Astrocyte (in vitro differentiated cells and primary cell): ENCODE measurements at regions not wholly inside any gene's neighbourhood (a gene's known extent, or its start where the extent isn't known, plus 50 kb on each side); places are given as distances from the start of the nearest gene placed in this dataset.

Experiments
- DNase-seq: peaks from one replicate; pipeline ENCODE4 v3.0.0-alpha.2; 2010; ENCODE audit warnings: low read depth
- FAIRE-seq: peaks from 2 replicates; lab custom pipeline; 2011; peaks lifted over from hg19 to GRCh38; lab: Jason Lieb, UNC
- H2AFZ ChIP-seq: 2 replicates; pipeline ENCODE4 v1.6.0; 2012; ENCODE audit warnings: low read depth, low read length, inconsistent platforms
- H3K27ac ChIP-seq: 2 replicates; pipeline ENCODE4 v1.5.1; 2011; ENCODE audit warnings: low read depth, low read length, inconsistent platforms
- H3K27me3 ChIP-seq: 2 replicates; pipeline ENCODE4 v1.6.0; 2011; ENCODE audit warnings: low read length, inconsistent platforms; ENCODE audit not compliant: insufficient read depth
- H3K36me3 ChIP-seq: 2 replicates; pipeline ENCODE4 v1.5.1; 2011; ENCODE audit warnings: low read length, inconsistent platforms; ENCODE audit not compliant: insufficient read depth
- H3K4me1 ChIP-seq: 2 replicates; pipeline ENCODE4 v1.5.1; 2011; ENCODE audit warnings: low read length, inconsistent platforms; ENCODE audit not compliant: insufficient read depth
- H3K4me2 ChIP-seq: 2 replicates; pipeline ENCODE4 v1.6.0; 2012; ENCODE audit warnings: low read length, inconsistent platforms
- H3K4me3 ChIP-seq: 2 replicates; pipeline ENCODE4 v1.5.1; 2011; ENCODE audit warnings: low read depth, mild to moderate bottlenecking, low read length, inconsistent platforms; ENCODE audit not compliant: insufficient read depth
- H3K79me2 ChIP-seq: 2 replicates; pipeline ENCODE4 v1.6.0; 2012; ENCODE audit warnings: mild to moderate bottlenecking, low read length, inconsistent platforms; ENCODE audit not compliant: insufficient read depth
- H3K9ac ChIP-seq: 2 replicates; pipeline ENCODE4 v1.6.0; 2012; ENCODE audit warnings: mild to moderate bottlenecking, low read length, inconsistent platforms
- H3K9me3 ChIP-seq: 2 replicates; pipeline ENCODE4 v1.5.1; 2012; ENCODE audit warnings: low read depth, mild to moderate bottlenecking, low read length, inconsistent platforms; ENCODE audit not compliant: insufficient read depth
- H4K20me1 ChIP-seq: 2 replicates; pipeline ENCODE4 v1.6.0; 2012; ENCODE audit warnings: low read length, inconsistent platforms; ENCODE audit not compliant: insufficient read depth
- H3K27ac Mint-ChIP-seq: one replicate; pipeline ENCODE4 v1.8.0; 2021; ENCODE audit warnings: mild to moderate bottlenecking, mixed read lengths; ENCODE audit not compliant: unreplicated experiment
- H3K27me3 Mint-ChIP-seq: one replicate; pipeline ENCODE4 v1.8.0; 2021; ENCODE audit warnings: low read depth, mixed read lengths; ENCODE audit not compliant: unreplicated experiment
- H3K36me3 Mint-ChIP-seq: one replicate; pipeline ENCODE4 v1.8.0; 2021; ENCODE audit warnings: low read depth, mixed read lengths; ENCODE audit not compliant: unreplicated experiment
- H3K4me1 Mint-ChIP-seq: one replicate; pipeline ENCODE4 v1.8.0; 2021; ENCODE audit warnings: low read depth, mixed read lengths; ENCODE audit not compliant: unreplicated experiment
- H3K4me3 Mint-ChIP-seq: one replicate; pipeline ENCODE4 v1.8.0; 2021; ENCODE audit warnings: mild to moderate bottlenecking, moderate library complexity, mixed read lengths; ENCODE audit not compliant: unreplicated experiment
- H3K9me3 Mint-ChIP-seq: one replicate; pipeline ENCODE4 v1.8.0; 2021; ENCODE audit warnings: mild to moderate bottlenecking, mixed read lengths; ENCODE audit not compliant: unreplicated experiment
- CTCF ChIP-seq: IDR thresholded peaks from 2 replicates; pipeline ENCODE4 v1.5.1; 2011; ENCODE audit warnings: low read depth, mild to moderate bottlenecking, inconsistent platforms, low read length, moderate library complexity; ENCODE audit not compliant: insufficient read depth
- EZH2 ChIP-seq: IDR thresholded peaks from 2 replicates; pipeline ENCODE4 v1.6.1; 2012; ENCODE audit warnings: mild to moderate bottlenecking, low read length, inconsistent platforms; ENCODE audit not compliant: insufficient read depth

- Histone ChIP-seq H3K79me2 (no peaks in the 10 kb centered on the region), H3K4me3 (no peak overlapping the region), H2AFZ (no peak overlapping the region), H3K9me3 (no peaks in the 10 kb centered on the region), H3K4me2 (no peak overlapping the region), H3K27me3 (no peaks in the 10 kb centered on the region), H4K20me1 (no peaks in the 10 kb centered on the region), H3K36me3 (no peaks in the 10 kb centered on the region), H3K27ac (no peak overlapping the region), H3K4me1 (no peaks in the 10 kb centered on the region), H3K9ac (no peak overlapping the region)
- DNase-seq (no peak), FAIRE-seq (no peak)
- TF ChIP-seq CTCF (no peak), EZH2 (no peak)
- Mint-ChIP-seq H3K27ac (no peak overlapping the region), H3K4me1 (peaks cover 9% of the 10 kb centered on the region), H3K4me3 (no peak overlapping the region), H3K27me3 (no peaks in the 10 kb centered on the region), H3K9me3 (no peaks in the 10 kb centered on the region), H3K36me3 (no peaks in the 10 kb centered on the region)
Observed at GRCh38 chr2:208935531-208935930, 488.3 kb upstream of the MAP2 start.

GRCh38 chr2:208937521-208937920 is 486.3 kb upstream of the MAP2 start:
- no peak for TF ChIP-seq EZH2
- no peak for TF ChIP-seq CTCF
- Mint-ChIP-seq H3K4me1 (peaks cover 9% of the 10 kb centered on the region), H3K27ac (no peak overlapping the region), H3K27me3 (no peaks in the 10 kb centered on the region), H3K9me3 (no peaks in the 10 kb centered on the region), H3K36me3 (no peaks in the 10 kb centered on the region), H3K4me3 (no peak overlapping the region)
- H3K9ac ChIP-seq: no peak overlapping the region
- no peaks in the 10 kb centered on the region for H3K27me3 ChIP-seq
- no peak for FAIRE-seq
- H3K4me1 ChIP-seq: no peaks in the 10 kb centered on the region
- H3K4me2 ChIP-seq: no peak overlapping the region
- H3K4me3 ChIP-seq: no peak overlapping the region
- H3K9me3 ChIP-seq: no peaks in the 10 kb centered on the region
- DNase-seq: no peak
- H2AFZ ChIP-seq: no peak overlapping the region
- H3K27ac ChIP-seq: no peak overlapping the region
- no peaks in the 10 kb centered on the region for H3K79me2 ChIP-seq
- no peaks in the 10 kb centered on the region for H3K36me3 ChIP-seq
- H4K20me1 ChIP-seq: no peaks in the 10 kb centered on the region

- Mint-ChIP-seq H3K27me3 (no peaks in the 10 kb centered on the region), H3K27ac (peak overlapping the region; percentile 38), H3K4me3 (no peak overlapping the region), H3K4me1 (peaks cover 9% of the 10 kb centered on the region), H3K9me3 (no peaks in the 10 kb centered on the region), H3K36me3 (no peaks in the 10 kb centered on the region)
- Histone ChIP-seq H3K36me3 (no peaks in the 10 kb centered on the region), H3K27ac (no peak overlapping the region), H3K4me3 (no peak overlapping the region), H3K27me3 (no peaks in the 10 kb centered on the region), H3K79me2 (no peaks in the 10 kb centered on the region), H2AFZ (no peak overlapping the region), H3K4me1 (no peaks in the 10 kb centered on the region), H3K9ac (no peak overlapping the region), H4K20me1 (no peaks in the 10 kb centered on the region), H3K9me3 (no peaks in the 10 kb centered on the region), H3K4me2 (no peak overlapping the region)
- FAIRE-seq: no peak
- TF ChIP-seq CTCF (no peak), EZH2 (no peak)
- DNase-seq: no peak
Observed at GRCh38 chr2:208939852-208940251, 484.0 kb upstream of the MAP2 start.
